HG02981 (cell line): ENCODE measurements at regions not wholly inside any gene's neighbourhood (a gene's known extent, or its start where the extent isn't known, plus 50 kb on each side); places are given as distances from the start of the nearest gene placed in this dataset.
"Not testable (repeated sequence)": the region's sequence is repeated elsewhere in the genome, so short reads cannot be mapped to it uniquely, and the experiment has no call there.

ENCODE experiments used
- ATAC-seq: cut with Tn5 transposase; IDR thresholded peaks from one replicate; pipeline ENCODE4 v1.9.1; 2021; ENCODE audit warnings: mild to moderate bottlenecking, moderate library complexity; ENCODE audit not compliant: unreplicated experiment

DNA sequence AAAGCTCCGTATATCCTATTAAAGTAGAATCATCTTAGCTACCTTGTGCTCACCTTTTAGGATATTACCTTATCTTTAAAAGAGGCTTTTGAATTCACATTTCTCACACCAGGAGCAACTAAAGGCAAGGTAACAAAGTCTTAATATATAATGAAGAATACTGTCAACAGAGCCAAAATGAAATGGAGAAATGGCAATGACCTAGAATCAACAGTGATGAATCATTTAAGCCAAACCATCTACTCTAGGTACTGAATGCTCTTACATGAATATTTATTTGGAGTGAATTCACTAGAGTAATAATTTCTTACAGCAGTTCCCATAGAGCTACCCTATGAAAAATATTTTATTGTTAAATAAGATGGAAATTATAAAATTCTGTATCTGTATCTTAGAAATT lies 421.0 kb downstream of the RND3 start:
- no peak for ATAC-seq

DNA sequence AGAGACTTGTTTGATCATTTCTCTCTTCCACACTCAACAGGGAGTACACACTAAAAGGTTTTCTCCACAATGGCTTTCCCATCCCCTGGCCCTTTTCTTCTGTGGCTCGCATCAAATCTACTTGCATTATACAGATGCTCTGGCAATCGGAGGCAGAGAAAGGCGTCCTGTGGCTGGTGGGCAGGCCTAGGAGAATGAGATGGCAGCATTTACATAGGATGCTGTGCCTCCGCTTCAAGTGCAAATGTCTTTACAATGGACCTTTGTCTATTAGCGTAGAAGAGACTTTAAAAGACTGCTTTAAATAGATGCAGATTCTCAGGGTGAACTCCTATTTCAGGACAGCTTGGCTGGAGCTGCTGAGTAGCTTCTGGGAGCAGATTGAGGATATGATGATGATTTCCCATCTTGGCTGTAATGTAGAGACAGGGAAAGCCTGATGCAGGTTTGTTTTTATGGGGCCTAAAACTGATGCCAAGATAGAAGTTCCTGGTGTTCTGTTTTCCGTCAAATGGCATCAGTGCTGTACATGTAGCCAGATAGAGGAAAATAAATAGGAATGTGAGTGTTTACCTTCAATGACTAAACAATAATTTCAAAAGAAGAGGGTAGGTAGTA lies 423.4 kb downstream of the RND3 start:
- no peak for ATAC-seq

DNA sequence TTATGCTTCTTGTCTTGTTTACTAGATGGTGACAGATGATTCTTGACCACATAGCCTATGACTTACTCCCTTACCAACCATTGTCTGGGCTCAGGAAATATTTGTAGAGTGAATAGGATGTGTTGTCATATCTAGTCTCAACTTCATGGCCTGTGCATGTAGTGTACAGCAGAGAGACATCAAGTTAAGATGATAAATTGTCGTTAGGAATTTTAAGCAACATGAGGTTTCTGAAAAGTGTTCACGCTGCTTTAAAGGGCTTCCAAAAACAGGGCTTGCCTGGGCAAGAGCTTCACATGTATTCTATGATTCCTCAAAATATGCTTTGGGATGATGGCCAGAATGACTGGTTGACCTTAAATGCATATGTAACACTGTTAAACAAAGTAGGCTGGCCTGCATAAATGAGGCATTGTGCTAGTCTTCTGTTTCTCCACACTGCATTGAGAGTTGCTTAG lies 424.0 kb downstream of the RND3 start:
- ATAC-seq = no peak

DNA sequence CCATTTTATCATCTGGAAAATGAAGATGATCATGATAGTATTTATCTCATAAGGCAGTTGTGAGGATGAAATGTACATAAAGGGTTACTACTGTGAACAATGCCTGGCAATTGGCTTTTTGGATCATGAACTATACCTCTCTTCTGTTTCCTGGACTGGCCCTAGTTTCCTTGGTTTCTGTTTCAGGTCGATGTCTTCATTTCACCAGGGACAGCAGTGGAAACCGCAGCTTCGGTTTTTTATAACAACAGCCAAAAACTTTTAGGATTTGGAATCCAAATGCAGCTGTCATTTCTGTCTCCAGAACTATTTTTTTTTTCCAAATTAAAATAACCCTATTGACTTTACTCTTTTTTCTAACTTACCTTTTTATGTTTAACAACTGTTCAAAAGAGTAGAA lies 425.1 kb downstream of the RND3 start:
- ATAC-seq = no peak

DNA sequence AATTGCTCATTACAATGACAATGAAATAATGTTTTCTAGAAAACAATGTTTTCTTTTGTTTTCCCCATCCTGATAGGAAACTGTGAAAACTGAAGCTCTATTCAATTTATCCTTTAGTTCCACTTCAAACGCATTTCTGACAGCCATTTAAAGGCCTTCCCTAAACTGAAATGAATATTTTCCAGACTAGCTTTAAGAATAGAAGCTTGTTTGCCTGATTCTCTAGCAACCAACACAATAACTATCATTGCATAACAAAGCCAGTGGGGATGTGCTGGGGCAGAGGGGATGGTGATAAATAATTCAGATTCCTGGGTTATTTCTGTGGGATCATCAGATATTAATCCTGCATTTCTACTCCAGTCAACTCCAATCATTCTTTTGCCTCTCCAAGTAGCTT lies 427.1 kb downstream of the RND3 start:
- no peak for ATAC-seq

DNA sequence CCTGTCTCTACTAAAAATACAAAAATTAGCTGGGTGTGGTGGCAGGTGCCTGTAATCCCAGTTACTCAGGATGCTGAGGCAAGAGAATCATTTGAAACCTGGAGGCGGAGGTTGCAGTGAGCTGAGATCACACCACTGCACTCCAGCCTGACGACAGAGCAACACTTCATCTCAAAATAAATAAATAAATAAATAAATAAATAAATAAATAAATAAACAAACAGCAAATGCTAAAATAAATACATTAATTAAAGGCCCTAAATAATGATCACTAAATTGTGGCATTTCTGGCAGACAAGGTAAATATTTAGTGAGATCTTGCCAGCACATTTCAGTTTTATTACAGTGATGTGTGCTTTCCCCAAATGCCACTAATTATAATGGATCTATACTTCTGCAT lies 427.8 kb downstream of the RND3 start:
- not testable (repeated sequence) for ATAC-seq

DNA sequence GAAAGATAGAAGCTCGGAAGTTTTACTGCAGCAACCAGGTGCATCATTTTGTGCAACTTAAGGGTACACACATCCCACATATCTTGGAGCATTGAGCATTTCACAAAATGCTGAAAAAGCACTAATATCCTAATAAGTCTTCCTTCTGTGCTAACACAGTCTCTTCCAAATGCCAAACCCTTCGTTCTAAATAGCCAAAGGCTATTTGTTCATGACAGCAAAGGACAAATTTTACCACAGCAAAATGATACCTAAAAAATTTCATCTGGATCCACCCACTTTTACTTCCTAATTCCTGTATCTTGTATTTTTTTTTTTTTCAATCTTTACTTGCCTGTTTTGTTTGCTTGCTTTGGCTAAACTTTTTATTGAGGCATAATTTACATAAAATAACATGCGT lies 435.0 kb downstream of the RND3 start:
- no peak for ATAC-seq

DNA sequence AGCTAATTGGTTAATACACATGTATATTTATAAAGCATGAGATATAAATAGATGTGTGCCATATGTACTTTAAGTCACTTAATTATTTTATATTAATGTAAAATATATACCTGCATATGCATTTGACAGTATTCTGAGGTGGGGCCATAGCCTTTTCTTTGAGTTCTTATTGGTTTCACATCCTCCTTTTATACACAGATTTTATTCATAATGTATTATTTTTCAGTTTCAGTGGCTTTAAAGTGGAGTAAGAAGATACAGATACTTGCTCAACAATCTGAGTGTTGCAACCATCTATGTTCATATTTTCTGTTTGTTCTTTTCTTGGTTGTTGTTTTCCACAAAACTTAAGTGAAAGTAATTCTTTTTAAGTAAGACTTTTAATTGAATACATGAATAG lies 436.5 kb downstream of the RND3 start:
- peak; percentile 80 for ATAC-seq

DNA sequence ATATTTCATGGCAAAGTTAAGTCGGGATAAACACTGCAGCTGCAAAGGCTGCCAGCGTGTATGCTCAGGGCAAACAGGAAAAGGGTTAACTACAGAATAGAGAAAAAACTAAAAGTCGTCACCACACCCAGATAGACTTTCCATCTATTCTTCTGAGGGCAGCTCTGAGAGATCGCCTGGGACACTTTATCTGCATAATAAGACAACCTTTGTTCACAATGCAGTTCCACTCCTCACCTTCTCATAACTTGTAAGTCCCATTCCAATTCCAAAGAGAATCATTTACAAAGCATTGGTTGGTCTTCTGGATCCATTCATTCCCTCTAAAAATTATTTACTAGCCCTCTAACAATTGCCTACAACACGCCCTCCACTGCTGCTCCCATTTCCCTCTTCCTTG lies 437.4 kb downstream of the RND3 start:
- no peak for ATAC-seq

DNA sequence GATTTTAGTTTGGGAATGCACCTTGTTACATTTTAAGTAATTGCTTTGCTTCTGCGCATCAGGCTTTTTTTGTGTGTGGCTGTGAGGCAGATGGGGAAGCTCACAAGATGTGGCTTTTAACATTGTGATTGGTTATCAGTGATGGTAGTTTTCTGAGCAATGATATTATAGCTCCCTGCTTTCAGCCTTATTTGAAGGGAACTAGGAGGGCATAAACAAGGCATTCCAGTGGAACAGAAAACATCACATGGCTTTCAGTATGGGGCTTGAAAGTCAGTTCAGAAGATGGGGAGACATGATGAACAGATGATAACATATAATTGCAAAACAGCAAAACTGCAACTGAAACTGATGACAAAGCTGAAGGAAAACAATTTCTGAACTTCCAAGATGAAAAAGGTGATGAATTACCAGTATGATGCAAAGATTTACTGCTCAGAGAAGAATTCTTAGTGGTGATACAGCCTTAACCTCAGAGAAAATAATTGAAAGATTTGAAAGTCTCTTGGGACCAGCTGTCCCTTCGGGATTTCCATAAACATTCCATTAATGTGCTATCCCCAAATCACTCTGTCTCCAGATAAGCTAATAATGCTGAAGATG lies 439.7 kb downstream of the RND3 start:
- ATAC-seq = no peak

DNA sequence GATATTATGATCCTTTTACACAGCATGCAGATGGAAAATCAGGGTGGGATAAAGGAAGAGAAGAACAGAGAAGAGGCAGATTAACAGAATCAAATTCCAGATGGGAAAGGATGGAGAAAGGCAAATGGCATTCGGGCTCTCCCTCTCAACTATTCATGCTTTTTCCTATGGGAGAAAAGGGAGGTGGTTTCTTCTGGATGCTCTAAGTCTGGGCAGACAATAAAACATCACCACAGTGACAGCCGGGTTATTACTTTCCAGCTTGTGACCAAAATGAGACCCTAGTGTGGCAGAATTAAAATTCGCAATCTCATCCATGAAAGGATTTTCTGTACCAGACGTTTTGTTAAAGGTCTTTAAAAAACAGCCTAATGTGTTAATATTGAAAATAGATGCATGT lies 440.7 kb downstream of the RND3 start:
- ATAC-seq = no peak

DNA sequence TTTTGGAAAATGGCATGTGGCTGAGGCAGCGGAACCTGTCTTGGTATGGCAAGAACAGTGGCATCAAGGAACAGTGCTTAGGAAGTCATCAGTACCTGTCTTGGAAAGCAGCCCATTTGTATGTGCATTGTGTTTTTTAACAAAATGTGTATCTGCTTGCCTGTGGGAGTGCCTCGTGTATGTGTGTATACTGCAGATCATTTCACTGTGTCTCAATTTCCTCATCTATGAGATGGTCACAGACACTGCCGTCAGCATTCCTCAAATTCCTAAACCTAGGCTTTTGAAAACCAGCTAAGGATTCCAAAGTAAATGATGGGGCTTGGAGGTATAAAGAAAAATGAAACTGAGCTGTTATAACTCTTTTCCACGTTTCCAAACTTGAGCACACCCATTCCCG lies 441.3 kb downstream of the RND3 start:
- ATAC-seq = no peak

DNA sequence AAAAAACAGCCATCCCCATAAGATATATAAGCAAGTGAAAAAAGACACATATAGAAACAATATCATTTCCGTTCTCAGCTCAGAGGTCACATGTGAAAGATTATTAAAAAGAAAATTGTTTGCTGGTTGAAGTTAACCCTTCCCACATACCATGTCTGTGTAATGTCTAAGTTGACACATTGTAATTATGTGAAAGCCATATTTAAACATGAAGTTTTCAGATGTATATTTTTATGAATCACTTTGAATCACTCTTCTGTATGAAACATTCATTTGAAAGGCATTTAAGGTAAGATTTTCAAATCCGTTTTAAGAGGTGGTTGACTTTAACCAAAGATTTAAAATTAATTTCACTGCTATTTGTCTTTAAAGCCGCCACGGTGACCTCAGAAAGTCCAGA lies 441.9 kb downstream of the RND3 start:
- ATAC-seq = no peak

DNA sequence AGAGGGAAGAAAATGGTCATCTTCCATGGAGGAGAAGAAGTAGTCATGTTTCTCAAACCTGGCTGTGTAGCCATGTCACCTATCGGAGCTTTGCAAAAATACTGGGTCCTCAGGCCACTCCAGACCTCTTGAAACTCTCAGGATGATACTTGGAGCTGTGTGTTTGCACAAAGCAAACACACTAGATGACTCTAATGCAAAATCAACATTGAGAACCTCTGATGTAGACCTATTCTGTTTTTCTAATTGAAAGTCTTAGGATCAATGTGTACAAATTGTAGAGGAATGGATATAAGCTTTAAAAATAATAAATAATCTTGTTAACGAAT lies 444.3 kb downstream of the RND3 start:
- ATAC-seq = no peak

DNA sequence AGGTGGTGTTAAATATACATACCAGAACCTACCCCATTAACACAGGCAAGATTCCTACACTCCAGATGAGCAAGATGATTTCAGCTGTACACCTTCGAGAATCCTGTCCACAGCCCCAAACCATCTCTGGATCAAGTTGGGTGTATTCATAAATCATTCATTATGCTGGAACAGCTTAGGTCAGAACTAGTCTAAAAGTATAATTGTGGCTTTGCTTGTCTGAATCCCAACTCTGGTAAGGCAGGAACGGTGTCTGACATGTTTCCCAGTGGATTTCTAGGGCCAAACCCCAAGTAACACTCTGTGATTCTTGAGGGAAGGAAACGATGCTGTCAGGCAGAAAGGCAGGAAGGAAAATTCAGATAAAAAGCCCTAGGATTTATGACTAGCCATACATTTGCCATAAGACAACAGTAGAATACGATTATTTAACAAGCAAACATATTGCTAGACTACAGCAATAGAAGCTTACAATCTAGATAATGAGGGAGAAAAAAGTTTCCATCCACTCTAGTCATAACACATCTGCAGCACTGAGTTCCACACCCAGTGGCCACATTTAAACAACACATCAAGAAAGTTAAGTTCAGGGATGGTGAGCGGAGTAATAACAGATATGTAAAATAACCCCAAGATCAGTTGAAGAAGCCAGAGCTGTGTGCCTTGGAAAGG lies 444.8 kb downstream of the RND3 start:
- ATAC-seq = no peak

DNA sequence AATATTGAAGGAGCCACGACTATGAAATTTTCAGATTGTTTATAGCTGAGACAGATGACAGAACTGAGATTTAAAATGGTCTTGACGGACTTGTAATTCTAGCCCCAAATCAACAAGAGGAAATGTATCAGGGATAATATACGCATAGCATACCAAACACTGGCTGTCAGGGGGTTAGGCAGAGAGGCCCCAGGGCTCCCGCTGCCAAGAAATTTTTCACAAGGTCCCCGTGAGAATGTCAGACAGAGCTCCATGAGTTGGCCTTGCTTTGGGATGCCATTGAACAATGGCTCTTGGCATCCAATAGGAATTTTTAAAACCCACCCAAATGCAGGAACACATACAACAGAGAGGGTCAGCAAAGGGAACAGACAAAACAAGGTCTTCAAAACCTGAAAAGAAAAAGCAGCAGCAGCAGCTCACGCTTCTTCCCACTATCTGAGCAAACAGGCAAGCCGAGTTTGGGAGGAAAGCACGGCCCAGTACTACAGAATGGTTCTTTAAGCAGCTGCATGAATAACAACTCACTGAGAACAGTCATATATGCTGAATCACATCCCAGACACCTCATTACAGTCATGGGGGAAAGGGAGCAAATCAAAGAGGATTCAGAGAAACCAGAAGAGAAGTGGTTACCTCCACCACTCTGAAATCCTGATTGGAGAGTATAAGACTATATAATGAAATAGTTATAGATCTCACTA lies 445.6 kb downstream of the RND3 start:
- ATAC-seq = no peak

DNA sequence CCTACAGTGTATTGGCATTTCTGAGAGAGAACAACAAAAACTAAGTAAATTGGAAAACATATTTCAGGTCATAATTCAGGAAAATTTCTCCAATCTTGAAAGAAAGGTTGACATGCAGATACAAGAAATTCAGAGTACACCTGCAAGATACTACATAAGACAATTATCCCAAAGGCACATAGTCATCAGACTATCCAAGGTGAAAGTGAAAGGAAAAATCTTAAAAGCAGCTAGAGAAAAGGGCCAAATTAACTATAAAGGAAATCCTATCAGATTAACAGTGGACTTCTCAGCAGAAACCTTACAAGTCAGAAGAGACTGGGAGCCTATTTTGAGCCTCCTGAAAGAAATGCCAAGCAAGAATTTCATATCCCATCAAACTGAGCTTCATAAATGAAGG lies 449.0 kb upstream of the MMADHC start:
- ATAC-seq = no peak

DNA sequence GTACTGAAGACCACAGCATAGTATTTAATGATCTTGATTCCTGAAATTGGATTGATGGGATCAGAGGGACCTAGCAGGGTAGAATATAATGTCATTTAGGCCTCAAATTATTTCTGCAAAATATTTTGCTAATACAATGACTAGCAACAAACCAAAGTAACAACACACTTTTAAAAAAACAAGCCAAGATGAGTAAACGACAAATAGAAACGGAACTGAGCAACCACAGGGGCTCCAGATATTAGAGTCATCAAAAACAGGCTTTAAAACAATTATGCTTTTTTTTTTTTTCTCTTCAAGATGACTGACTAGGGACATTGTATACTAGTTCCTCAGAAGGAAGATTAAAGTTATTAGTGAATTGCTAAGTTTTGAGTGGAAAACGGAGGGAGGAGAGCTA lies 447.1 kb upstream of the MMADHC start:
- no peak for ATAC-seq

DNA sequence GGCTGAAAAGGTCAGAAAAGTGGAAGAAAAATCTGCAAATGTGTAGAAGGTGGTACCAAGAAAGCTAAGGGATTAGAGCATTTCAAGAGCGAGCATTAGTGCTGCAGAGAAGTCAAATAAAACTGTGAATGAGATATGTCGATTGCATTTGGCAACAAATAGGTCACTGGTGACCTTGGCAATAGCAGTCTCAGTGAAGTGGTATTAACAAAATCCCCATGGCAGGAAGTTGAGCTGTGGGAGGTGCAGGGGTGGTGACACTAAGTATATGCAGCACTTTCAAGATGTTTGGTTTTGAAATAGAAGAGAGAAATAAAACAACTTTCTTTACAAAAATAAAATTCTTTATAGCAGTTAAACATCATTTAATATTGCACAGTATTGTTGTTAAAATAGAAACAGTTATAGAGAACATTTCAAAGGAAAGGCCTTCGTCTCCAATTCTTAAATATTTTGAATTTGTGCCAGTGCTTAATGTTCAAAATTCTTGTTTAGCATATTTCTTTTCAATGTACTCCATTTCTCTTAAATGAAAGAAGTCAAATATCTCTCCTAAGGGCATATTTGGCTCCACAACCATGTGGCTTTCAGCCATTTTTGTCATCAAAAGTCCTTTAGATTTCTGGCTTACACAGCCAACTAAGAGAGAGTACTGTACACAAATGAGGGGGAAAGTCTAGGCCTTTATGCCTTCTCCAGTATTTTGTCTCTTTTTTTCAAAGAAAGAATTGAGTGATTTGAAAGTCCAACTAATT lies 443.0 kb upstream of the MMADHC start:
- ATAC-seq = no peak

DNA sequence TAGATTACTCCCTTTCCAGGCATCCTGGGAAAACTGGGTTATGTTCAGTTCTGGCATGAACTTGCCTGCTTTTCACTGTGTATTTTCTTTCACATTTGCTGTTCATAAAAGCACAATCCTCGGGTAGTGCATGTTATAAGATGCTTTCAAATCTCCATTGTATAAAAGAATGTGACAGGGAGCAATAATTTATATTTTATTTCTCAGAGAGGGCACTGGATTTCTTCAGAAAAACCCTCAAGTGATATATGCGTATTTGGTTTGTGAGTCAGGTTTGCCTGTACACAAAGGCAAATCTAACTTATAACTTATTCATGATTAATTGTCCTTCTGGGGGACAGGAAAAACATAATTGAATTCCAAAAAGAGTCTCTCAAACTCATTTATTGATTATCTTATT lies 440.7 kb upstream of the MMADHC start:
- no peak for ATAC-seq

DNA sequence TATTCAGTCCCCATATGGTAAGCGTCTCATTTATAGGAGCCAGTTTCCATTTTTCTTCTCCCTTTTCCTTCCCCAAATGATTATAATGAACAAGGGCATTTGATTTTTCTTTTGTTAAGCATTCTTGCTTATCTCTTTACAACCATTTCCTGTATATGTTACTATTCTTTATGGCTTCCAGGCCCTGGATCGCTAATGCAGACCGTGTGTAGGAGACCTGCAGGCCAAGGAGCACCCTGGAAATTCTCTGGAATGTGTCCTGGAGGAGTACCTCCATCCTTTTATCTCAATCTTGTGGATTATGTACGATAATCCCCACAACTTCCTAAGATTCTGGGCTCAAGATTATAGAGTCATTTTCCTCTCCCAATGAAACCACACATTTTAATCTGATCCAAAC lies 439.6 kb upstream of the MMADHC start:
- ATAC-seq = no peak
